Pancreas (tissue), 10 donors: ENCODE measurements at regions not wholly inside any gene's neighbourhood (a gene's known extent, or its start where the extent isn't known, plus 50 kb on each side); places are given as distances from the start of the nearest gene placed in this dataset.

ENCODE experiments used
- ATAC-seq, 4 donors: fragments of 200-7000 bp; cut with Tn5 transposase; one replicate each; pipeline versions ENCODE4 v1.8.0 to v1.9.1; 2020; ENCODE audit warnings: mild to moderate bottlenecking in 4 of 4, moderate library complexity in 4 of 4
- DNase-seq, 6 donors: peaks; one replicate each; pipeline ENCODE4 v3.0.0-alpha.2; 2020
- FAIRE-seq: peaks from 2 replicates; lab custom pipeline; 2012; peaks lifted over from hg19 to GRCh38; lab: Jason Lieb, UNC
- H3K27ac ChIP-seq, 4 donors: fragments of 200-600 bp; sonication (generic); 1 replicate in 3 of 4; 2 replicates in 1 of 4; pipeline versions ENCODE4 v1.5.0 to v1.8.0; 2020
- H3K27me3 ChIP-seq, 4 donors: fragments of 200-600 bp; one replicate each; pipeline ENCODE4 v1.8.0; 2021
- H3K36me3 ChIP-seq, 3 donors: fragments of 200-600 bp; sonication (generic) in 1 of 3; one replicate each; pipeline versions ENCODE4 v1.5.0 to v1.8.0; 2020 to 2021
- H3K4me1 ChIP-seq, 3 donors: fragments of 200-600 bp; one replicate each; pipeline ENCODE4 v1.8.0; 2021
- H3K4me3 ChIP-seq, 4 donors: fragments of 200-600 bp; sonication (generic) in 2 of 4; one replicate each; pipeline versions ENCODE4 v1.5.0 to v1.8.0; 2020 to 2021
- H3K9me3 ChIP-seq, 4 donors: fragments of 200-600 bp; one replicate each; pipeline ENCODE4 v1.8.0; 2021
- CTCF ChIP-seq, 4 donors: fragments of 200-600 bp; sonication (generic) in 3 of 4; IDR thresholded peaks; one replicate each; pipeline versions ENCODE4 v1.5.0 to v1.8.0; 2021; ENCODE audit warnings: antibody characterized with exemption in 4 of 4
- WGBS, 2 donors: extraction: QIAGEN DNeasy Blood & Tissue Kit; methylation state at CpG; one replicate each; pipeline ENCODE4 v1.1.7; 2013; 5-methylcytosine and 5-hydroxymethylcytosine counted together
- intact Hi-C, 3 donors: fragments of 100-400 bp; cut with DNase I; formaldehyde crosslinking; loops; one replicate each; pipeline versions ENCODE4 v1.11.1 to v1.14.2; 2022
- donor health status: healthy with polysubstance abuse.
- donor health status: DM: no; HTN: no; CAD: no; lungs with moderate emphysema.
- donor health status: DM: no; HTN: no; CAD: no.
- donor health status: control.
- donor health status: control.
- donor health status: Bipolar disorder and iron deficiency.
- donor health status: DM: yes; HTN: yes; CAD: no.
- donor health status: DM: no; HTN: no; CAD: no.
- donor health status: DM: no; HTN: no; CAD: no.
- donor health status: DM: yes; HTN: yes; CAD: no.

- no peak for DNase-seq
- Histone ChIP-seq H3K27me3 (no peaks in the 10 kb centered on the region), H3K4me3 (no peak overlapping the region), H3K9me3 (no peaks in the 10 kb centered on the region), H3K27ac (no peak overlapping the region), H3K36me3 (no peaks in the 10 kb centered on the region), H3K4me1 (no peaks in the 10 kb centered on the region)
- ATAC-seq: no peak
- intact Hi-C loops: no loop called here
- FAIRE-seq: no peak
- 50 to 60% methylated on average over 2 of the region's 2 CpGs for WGBS, 2 donors
- TF ChIP-seq CTCF (IDR thresholded peaks at IDR 0.05): no peak
Measured at GRCh38 chr10:130902929-130903328, 408.6 kb downstream of the TCERG1L start.

- Histone ChIP-seq H3K27ac (no peak overlapping the region), H3K4me1 (no peaks in the 10 kb centered on the region), H3K36me3 (no peaks in the 10 kb centered on the region), H3K27me3 (peaks cover 0 to 7% (median 0%) of the 10 kb centered on the region in 4 donors), H3K4me3 (no peak overlapping the region), H3K9me3 (no peaks in the 10 kb centered on the region)
- DNase-seq (no peak), FAIRE-seq (no peak), ATAC-seq (no peak)
- TF ChIP-seq CTCF (IDR thresholded peaks at IDR 0.05): no peak
- 58 to 67% methylated on average over 8 of the region's 8 CpGs for WGBS, 2 donors
- intact Hi-C loops: no loop called here
Measured at GRCh38 chr10:130904676-130905075, 406.8 kb downstream of the TCERG1L start.

- FAIRE-seq: no peak
- no peak for DNase-seq
- intact Hi-C loops: no loop called here
- Histone ChIP-seq H3K4me1 (no peaks in the 10 kb centered on the region), H3K9me3 (no peaks in the 10 kb centered on the region), H3K27me3 (peaks cover 0 to 7% (median 0%) of the 10 kb centered on the region in 4 donors), H3K36me3 (no peaks in the 10 kb centered on the region), H3K4me3 (no peak overlapping the region), H3K27ac (no peak overlapping the region)
- WGBS, 2 donors: 45 to 55% methylated on average over 8 of the region's 8 CpGs
- ATAC-seq: no peak
- TF ChIP-seq CTCF (IDR thresholded peaks at IDR 0.05): no peak
Measured at GRCh38 chr10:130905386-130905785, 406.1 kb downstream of the TCERG1L start.

- FAIRE-seq (no peak), ATAC-seq (no peak), DNase-seq (no peak)
- no peak for TF ChIP-seq CTCF (IDR thresholded peaks at IDR 0.05)
- intact Hi-C loops: no loop called here
- H3K9me3 ChIP-seq: no peaks in the 10 kb centered on the region
- no peaks in the 10 kb centered on the region for H3K36me3 ChIP-seq
- WGBS, 2 donors: 59 to 63% methylated on average over 8 of the region's 8 CpGs
- no peaks in the 10 kb centered on the region for H3K4me1 ChIP-seq
- H3K27ac ChIP-seq: no peak overlapping the region
- H3K27me3 ChIP-seq: peaks cover 0 to 7% (median 0%) of the 10 kb centered on the region in 4 donors
- no peak overlapping the region for H3K4me3 ChIP-seq
Measured at GRCh38 chr10:130905921-130906320, 405.6 kb downstream of the TCERG1L start.

GRCh38 chr10:130910848-130911247, 400.7 kb downstream of the TCERG1L start:
- intact Hi-C loops: no loop called here
- H3K27me3 ChIP-seq: peaks cover 0 to 7% (median 2%) of the 10 kb centered on the region in 4 donors
- DNase-seq: no peak
- WGBS, 2 donors: 63 to 70% methylated on average over 2 of the region's 2 CpGs
- H3K4me3 ChIP-seq: no peak overlapping the region
- FAIRE-seq: no peak
- no peak for ATAC-seq
- no peaks in the 10 kb centered on the region for H3K4me1 ChIP-seq
- no peak for TF ChIP-seq CTCF (IDR thresholded peaks at IDR 0.05)
- no peak overlapping the region for H3K27ac ChIP-seq
- no peaks in the 10 kb centered on the region for H3K36me3 ChIP-seq
- H3K9me3 ChIP-seq: no peaks in the 10 kb centered on the region
